Lung (tissue), 11 donors: ENCODE measurements at regions not wholly inside any gene's neighbourhood (a gene's known extent, or its start where the extent isn't known, plus 50 kb on each side); places are given as distances from the start of the nearest gene placed in this dataset.

Source experiments
- ATAC-seq: fragments of 200-7000 bp; cut with Tn5 transposase; one replicate; pipeline ENCODE4 v1.9.1; 2020; ENCODE audit warnings: moderate number of reproducible peaks; ENCODE audit not compliant: insufficient read depth, low FRiP score
- DNase-seq, 3 donors: peaks; one replicate each; pipeline ENCODE4 v3.0.0-alpha.2; 2013 to 2017
- H3K27ac ChIP-seq, 2 donors: one replicate each; pipeline ENCODE4 v1.5.1; 2013; ENCODE audit warnings: mild to moderate bottlenecking in 2 of 2, moderate library complexity in 2 of 2, control low read depth in 1 of 2, inconsistent platforms in 1 of 2, low read depth in 1 of 2, low read length in 1 of 2
- H3K27me3 ChIP-seq, 3 donors: one replicate each; pipeline ENCODE4 v1.5.1; 2013; ENCODE audit warnings: low read length in 2 of 3; ENCODE audit not compliant: control insufficient read depth in 3 of 3, insufficient read depth in 3 of 3
- H3K36me3 ChIP-seq, 4 donors: one replicate each; pipeline ENCODE4 v1.5.1; 2013; ENCODE audit warnings: low read length in 4 of 4, mild to moderate bottlenecking in 1 of 4, moderate library complexity in 1 of 4; ENCODE audit not compliant: control insufficient read depth in 4 of 4, insufficient read depth in 4 of 4
- H3K4me1 ChIP-seq, 5 donors: one replicate each; pipeline ENCODE4 v1.5.1; 2013; ENCODE audit warnings: low read length in 5 of 5, mild to moderate bottlenecking in 2 of 5, moderate library complexity in 1 of 5; ENCODE audit not compliant: control insufficient read depth in 5 of 5, insufficient read depth in 5 of 5
- H3K4me3 ChIP-seq: one replicate; pipeline ENCODE4 v1.5.1; 2013; ENCODE audit warnings: mild to moderate bottlenecking, control low read depth, moderate library complexity
- H3K9ac ChIP-seq, 2 donors: one replicate each; pipeline ENCODE4 v1.5.1; 2013; ENCODE audit warnings: low read length in 2 of 2, control low read depth in 1 of 2; ENCODE audit not compliant: insufficient read depth in 1 of 2
- H3K9me3 ChIP-seq, 4 donors: one replicate each; pipeline ENCODE4 v1.5.1; 2013; ENCODE audit warnings: low read length in 3 of 4, mild to moderate bottlenecking in 1 of 4, moderate library complexity in 1 of 4; ENCODE audit not compliant: control insufficient read depth in 4 of 4, insufficient read depth in 3 of 4
- WGBS, 2 donors: extraction: QIAGEN DNeasy Blood & Tissue Kit; methylation state at CpG; one replicate each; pipeline ENCODE4 v1.1.7; 2013; 5-methylcytosine and 5-hydroxymethylcytosine counted together
- TF ChIP-seq, protein P1 (sequence below): IDR thresholded peaks from 2 replicates; pipeline ENCODE4 v1.5.1; 2012; ENCODE audit warnings: mild to moderate bottlenecking; ENCODE audit errors: control extremely low read depth, extremely low read depth
- donor health status: control.
- donor health status: control.
- donor health status: Bipolar disorder and iron deficiency.
- donor health status: healthy.
- donor health status: DM: yes; HTN: yes; CAD: no.

DNA sequence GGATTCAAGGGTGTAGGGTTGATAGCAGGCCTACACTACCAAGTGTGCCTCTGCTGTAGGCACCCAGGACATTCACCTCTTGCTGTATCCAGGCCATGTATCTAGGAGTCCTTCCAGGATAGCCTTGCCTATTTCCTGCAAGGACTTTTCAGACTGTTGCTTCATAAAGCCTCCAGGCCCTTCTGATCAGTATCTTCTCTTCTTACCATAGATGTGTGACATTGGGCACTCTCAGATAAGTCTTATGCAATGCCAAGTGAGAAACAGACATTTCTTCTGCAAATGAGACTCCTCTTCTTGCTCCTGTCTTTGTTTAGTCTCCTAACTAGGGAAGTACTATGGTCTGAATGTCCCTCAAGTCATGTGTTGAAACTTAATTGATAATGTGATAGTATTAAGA lies 386.8 kb downstream of the ANKRD50 start:
- ATAC-seq (no peak), DNase-seq (no peak)
- Histone ChIP-seq H3K4me3 (no peak overlapping the region), H3K27me3 (no peaks in the 10 kb centered on the region), H3K9ac (no peak overlapping the region), H3K9me3 (no peaks in the 10 kb centered on the region), H3K27ac (no peak overlapping the region), H3K36me3 (no peaks in the 10 kb centered on the region), H3K4me1 (peaks cover 0 to 11% (median 0%) of the 10 kb centered on the region in 5 donors)
- TF ChIP-seq, protein P1, sequence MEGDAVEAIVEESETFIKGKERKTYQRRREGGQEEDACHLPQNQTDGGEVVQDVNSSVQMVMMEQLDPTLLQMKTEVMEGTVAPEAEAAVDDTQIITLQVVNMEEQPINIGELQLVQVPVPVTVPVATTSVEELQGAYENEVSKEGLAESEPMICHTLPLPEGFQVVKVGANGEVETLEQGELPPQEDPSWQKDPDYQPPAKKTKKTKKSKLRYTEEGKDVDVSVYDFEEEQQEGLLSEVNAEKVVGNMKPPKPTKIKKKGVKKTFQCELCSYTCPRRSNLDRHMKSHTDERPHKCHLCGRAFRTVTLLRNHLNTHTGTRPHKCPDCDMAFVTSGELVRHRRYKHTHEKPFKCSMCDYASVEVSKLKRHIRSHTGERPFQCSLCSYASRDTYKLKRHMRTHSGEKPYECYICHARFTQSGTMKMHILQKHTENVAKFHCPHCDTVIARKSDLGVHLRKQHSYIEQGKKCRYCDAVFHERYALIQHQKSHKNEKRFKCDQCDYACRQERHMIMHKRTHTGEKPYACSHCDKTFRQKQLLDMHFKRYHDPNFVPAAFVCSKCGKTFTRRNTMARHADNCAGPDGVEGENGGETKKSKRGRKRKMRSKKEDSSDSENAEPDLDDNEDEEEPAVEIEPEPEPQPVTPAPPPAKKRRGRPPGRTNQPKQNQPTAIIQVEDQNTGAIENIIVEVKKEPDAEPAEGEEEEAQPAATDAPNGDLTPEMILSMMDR, result no peak

DNA sequence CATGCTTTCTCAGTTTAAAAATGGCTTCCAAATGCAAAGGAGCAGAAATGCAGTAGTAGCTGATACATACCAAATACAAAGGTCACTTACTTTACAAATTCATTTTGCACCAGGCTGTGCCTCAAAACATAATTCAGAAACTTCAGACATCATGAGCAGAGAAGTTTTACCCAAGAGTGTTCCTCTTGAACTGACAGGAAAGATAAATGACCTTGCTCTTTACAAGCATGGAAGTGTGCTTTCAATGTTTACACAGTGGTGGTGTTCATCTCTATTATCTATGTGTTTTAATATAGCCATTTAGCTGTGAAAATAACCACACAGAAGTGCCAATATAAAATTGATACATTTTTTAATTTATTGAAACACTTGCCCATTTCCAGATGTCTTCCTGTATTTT lies 383.4 kb downstream of the ANKRD50 start:
- TF ChIP-seq, protein P1, result no peak
- Histone ChIP-seq H3K27me3 (no peaks in the 10 kb centered on the region), H3K27ac (no peak overlapping the region), H3K4me1 (peaks cover 0 to under 1% (median 0%) of the 10 kb centered on the region in 5 donors), H3K9me3 (no peaks in the 10 kb centered on the region), H3K36me3 (no peaks in the 10 kb centered on the region), H3K9ac (no peak overlapping the region), H3K4me3 (no peak overlapping the region)
- ATAC-seq (no peak), DNase-seq (no peak)

DNA sequence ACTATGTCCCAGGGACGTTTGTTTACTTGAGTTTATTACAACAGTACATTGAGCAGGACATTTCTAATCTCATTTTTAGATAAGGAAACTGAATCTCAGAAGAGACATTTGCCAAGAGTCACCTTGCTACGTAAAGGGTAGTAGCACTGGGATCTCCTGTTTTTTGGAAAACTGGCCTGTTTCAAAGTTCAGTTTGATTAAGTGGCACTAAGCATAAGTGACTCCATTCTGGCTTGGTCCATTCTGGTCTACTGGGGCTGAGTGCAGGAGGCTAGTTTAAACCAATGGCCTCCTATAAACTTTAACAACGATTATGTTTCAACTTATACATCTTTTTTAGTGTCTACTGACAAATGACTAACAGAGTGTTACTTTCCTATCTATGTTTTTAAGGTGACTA lies 382.5 kb downstream of the ANKRD50 start:
- H3K9ac ChIP-seq, result no peak overlapping the region
- TF ChIP-seq, protein P1, result no peak
- no peak for DNase-seq
- H3K27me3 ChIP-seq, result no peaks in the 10 kb centered on the region
- WGBS, 2 donors, result 54 to 74% methylated on average over 3 of the region's 3 CpGs
- peaks cover 0 to 5% (median 0%) of the 10 kb centered on the region in 5 donors for H3K4me1 ChIP-seq
- ATAC-seq, result no peak
- no peak overlapping the region for H3K27ac ChIP-seq
- no peaks in the 10 kb centered on the region for H3K9me3 ChIP-seq
- no peak overlapping the region for H3K4me3 ChIP-seq
- no peaks in the 10 kb centered on the region for H3K36me3 ChIP-seq

DNA sequence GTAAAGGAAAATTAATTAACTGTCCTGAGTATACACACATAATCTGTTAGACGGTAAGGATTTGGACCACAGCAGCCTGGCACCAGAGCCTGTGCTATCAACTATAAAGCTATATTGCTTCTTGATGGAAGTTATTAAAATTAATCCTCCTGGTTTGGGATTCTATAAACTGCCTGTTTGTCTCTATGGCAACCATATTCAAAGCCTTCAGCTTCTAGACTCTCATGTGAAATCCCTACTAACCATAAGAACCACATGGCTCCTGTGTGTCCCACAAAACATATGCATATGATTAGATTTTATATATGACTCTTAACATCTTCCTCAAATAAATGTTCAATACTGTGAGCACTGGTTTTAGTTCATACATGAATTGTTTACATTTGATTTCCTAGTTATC lies 380.8 kb downstream of the ANKRD50 start:
- Histone ChIP-seq H3K4me1 (peaks cover 0 to 5% (median 0%) of the 10 kb centered on the region in 5 donors), H3K4me3 (no peak overlapping the region), H3K27ac (no peak overlapping the region), H3K9me3 (no peaks in the 10 kb centered on the region), H3K36me3 (no peaks in the 10 kb centered on the region), H3K9ac (no peak overlapping the region), H3K27me3 (no peaks in the 10 kb centered on the region)
- DNase-seq, result no peak
- TF ChIP-seq, protein P1, result no peak
- WGBS, 2 donors, result 97 to 100% methylated on average over 1 of the region's 1 CpG
- ATAC-seq, result no peak
